GM21528 (cell line): ENCODE measurements at regions not wholly inside any gene's neighbourhood (a gene's known extent, or its start where the extent isn't known, plus 50 kb on each side); places are given as distances from the start of the nearest gene placed in this dataset.
"Not testable (repeated sequence)": the region's sequence is repeated elsewhere in the genome, so short reads cannot be mapped to it uniquely, and the experiment has no call there.

Experiments used
- ATAC-seq: cut with Tn5 transposase; IDR thresholded peaks from one replicate; pipeline ENCODE4 v1.9.1; 2021; ENCODE audit warnings: mild to moderate bottlenecking, moderate library complexity; ENCODE audit not compliant: unreplicated experiment, low FRiP score

DNA sequence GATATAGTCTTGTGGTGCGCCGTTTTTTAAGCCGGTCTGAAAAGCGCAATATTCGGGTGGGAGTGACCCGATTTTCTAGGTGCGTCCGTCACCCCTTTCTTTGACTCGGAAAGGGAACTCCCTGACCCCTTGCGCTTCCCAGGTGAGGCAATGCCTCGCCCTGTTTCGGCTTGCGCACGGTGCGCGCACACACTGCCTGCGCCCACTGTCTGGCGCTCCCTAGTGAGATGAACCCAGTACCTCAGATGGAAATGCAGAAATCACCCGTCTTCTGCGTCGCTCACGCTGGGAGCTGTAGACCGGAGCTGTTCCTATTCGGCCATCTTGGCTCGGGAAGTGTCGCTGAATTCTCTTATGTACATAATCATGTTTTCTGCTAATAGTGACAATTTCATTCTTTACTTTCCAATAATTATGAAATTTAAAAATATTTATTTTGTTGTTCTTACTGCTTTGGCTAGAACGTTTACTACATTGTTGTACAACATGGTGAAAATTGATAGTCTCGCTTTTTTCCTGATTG lies 61.2 kb upstream of the MINDY3 start:
- ATAC-seq = not testable (repeated sequence)

DNA sequence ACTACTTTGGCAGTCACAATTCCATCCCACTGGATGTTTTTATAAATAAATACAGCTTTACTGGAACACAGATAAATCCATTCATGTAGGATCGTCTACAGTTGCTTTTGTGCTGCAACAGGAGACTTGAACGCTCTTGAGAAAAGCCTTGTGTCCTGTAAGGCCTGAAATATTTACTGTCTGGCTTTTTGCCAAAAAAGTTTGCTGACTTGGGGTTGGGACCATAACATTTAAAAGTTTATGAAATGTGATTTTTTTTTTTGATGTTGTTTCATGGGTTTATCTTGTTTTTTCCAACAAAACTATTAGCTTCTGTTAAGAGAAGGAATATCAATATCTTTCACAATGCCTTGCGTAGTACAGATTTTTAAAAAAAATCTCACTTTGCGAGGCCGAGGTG lies 71.1 kb upstream of the MINDY3 start:
- no peak for ATAC-seq

DNA sequence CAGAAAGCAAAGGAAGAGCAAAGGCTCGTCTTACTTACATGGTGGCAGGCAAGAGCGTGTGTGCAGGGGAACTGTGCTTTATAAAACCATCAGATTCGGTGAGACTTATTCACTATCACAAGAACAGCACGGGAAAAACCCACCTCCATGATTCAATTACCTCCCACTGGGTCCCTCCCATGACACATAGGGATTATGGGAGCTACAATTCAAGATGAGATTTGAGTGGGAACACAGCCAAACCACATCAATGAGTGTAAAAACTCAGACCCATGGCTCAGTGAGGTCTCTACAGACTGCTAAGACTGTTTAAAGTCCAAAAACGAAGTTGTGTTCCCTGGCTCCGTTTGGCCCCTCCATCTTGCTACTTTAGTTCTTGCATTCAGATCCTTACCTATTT lies 79.2 kb upstream of the MINDY3 start:
- not testable (repeated sequence) for ATAC-seq

DNA sequence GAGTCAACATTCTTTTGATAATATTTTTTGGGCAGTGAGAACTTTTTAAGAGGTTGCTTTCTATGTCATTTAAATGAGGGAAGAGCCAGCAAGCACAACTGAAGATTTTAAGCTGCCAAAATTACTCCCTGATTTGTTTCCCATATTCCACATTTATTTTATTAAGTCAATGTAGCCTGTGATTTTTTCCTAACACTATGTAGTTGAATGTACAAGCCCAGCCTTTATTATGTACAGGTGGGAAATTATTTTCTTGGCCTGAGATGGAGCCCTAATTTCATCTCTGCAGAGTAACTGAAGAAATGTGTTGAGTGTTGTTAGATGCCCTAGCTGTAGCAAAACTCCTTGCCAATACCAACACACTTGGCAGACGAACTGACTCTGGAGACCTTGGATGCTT lies 83.1 kb upstream of the MINDY3 start:
- ATAC-seq = no peak

DNA sequence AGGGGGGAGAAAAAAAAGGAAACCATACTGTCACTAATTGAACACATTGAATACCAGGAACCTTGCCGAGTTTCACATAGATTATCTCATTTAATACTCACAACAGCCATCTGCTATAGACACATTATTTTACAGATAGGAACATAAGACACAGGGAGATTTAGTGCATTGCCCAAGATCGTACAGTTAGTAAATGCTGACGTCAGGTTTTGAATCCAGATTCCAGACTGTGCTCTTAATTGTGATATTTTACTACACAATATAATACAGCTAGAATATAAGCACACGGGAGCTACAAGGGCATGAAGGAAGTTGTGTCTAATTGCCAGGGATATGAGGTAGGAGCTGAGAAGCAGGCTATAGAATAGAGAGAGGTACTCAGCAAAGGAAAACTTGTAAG lies 93.9 kb upstream of the MINDY3 start:
- no peak for ATAC-seq

DNA sequence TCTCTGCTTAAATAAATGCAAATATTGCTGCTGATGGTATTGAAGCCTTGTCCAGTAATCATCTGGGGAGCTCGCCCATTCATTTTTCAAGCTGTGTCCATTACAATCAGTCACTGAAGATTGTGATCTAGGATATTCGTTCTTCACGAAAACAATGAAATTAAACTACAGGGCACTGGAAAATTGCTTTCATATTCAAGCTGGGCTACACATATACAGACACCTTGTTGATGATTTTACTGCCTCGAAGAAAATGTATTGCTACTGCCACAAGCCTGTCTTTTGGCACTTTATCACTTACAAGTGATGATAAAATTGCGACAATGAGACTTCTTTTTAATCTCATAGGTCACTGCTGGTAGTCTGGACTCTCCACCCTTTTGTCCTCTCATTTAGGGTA lies 100.0 kb upstream of the MINDY3 start:
- ATAC-seq = no peak

DNA sequence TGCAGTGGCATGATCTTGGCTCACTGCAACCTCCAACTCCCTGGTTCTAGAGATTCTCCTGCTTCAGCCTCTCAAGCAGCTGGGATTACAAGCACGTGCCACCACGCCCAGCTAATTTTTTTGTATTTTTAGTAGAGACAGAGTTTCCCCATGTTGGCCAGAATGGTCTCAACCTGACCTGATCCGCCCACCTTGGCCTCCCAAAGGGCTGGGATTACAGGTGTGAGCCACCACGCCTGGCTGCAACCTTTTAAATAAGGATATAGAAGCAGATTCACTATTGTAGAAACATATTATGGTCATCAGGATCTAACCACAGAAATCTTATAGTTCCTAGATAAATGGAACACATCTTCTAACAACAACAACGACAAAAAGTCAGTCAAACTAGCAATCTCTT lies 112.4 kb upstream of the MINDY3 start:
- ATAC-seq = not testable (repeated sequence)

DNA sequence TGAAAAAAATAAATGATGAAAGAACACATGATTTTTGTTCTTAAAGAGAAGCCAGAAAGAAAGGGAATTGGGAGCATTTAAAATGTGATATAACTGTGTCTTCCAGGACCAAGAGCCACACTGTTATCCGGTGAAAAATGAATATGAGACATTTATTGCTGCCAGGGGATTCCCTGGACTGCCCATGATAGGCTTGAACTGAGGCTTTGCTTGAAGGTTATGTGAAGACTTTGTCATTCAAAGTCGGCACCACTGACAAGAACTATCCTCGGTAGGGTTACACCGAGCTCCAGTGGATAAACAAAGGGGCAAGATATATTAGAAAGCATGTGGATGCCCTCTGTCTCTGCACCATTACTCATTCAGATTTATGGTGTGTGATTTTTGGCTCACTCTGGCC lies 125.4 kb upstream of the MINDY3 start:
- ATAC-seq = no peak

DNA sequence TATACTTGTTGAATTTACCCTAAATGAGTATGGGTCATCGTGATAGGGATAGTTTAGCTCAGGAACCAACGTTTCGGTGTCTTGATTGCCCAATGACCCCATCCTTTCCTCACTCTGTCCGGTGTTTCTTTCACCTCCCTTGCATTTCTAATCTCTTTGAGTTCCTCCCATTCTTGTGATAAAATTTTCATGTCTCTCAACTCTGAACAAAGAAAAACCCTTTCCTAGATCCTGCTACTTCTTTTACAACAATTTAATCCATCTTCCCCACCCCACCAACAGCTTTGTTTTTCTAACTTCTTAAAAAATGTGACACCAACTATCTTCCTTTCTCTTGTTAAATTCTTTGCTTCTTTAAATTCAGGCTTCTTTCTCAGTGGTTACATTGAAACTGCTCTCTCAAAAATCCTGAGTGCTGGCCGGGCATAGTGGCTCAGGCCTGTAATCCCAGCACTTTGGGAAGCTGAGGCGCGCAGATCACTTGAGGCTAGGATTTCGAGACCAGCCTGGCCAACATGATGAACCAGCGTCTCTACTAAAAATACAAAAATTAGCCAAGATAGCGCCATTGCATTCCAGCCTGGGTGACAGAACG lies 130.3 kb upstream of the MINDY3 start:
- ATAC-seq = no peak

DNA sequence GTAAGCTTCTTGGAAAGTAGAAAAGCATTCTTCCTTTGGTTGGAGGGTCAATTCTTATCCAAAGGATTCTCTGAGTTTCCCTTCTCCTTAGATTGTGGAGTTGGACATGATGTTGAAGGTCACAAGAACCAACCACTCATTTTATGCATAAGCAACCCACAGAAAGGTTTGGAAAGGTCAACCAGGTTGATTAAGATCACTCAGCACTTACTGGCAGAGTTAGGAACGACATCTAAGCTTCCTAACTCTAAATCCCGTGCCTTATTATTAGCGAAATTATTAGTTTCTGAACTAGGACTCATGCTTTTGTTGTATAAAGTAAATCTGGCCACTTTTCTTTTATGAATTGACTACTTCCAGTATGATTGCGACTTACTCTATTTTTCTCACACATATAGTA lies 137.0 kb upstream of the MINDY3 start:
- no peak for ATAC-seq

DNA sequence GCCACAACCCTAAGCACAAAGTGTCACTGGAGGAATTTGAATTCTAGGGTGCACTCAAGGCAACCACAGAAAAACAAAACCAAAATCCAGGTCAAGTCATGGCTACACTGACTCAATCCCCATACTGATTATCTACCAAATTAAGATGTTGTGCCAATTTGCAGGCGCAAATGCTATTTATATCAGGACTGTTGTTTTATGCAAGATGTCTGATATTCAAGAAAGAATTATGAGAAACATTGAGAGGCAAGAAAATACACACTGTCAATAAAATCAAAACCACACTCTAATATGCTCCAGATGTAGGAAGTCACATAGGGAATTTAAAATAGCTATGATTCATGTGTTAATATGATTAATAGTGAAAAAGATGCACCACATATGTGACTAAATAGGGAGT lies 141.3 kb upstream of the MINDY3 start:
- ATAC-seq = no peak

DNA sequence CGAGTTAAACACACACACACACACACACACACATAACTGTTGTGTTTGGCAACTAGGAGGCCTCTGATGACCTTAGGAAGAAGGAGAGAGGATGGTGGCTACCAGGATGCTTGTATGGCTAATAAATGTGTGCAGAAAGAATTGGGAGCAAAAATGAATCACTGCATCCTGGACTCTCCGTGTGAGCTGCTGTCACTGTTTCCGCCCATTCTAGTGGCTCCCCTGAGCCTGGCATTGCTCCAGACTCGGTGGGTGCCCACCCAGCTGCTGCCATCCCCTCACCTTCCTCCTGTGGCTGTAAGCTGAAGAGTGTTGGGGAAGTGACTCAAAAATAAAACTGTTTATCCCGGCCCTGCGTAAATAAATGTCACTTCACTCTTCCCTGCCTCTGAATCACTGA lies 149.5 kb upstream of the MINDY3 start:
- no peak for ATAC-seq

DNA sequence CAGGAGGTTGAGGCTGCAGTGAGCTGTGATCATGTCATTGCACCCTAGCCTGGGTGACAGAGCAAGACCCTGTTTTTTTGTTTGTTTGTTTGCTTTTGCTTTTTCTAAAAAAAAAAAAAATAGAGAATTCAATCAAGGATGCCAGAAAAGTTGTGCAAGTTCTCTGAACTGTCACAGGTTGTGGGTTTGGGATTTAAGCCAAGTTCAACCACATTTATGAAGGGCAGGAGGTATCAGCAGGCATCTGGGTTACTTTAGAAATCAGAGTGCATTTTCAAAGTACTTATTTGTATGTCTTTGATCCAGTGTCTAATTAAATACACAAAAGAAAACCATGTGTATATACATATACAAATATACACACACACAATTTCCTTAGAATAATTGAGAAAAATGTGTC lies 151.2 kb upstream of the MINDY3 start:
- no peak for ATAC-seq

DNA sequence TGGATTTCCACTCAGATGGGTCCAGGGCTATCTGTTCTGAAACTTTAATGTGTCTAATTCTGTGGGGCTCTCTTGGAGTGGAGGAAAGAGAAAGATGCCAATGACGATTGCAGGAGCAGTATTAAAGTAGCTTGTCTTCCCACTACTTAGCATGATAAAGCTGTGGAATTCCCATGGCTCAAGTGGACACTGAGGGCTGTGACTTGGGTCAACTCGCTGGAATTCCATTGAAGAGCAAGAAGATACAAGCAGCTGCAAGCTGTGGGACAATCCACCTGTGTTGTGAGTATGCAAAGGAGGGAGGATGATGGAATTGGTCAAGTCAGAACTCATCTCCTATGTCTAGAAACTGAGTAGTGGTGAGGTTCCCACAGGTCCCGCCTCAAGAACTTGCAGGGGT lies 154.2 kb upstream of the MINDY3 start:
- no peak for ATAC-seq

DNA sequence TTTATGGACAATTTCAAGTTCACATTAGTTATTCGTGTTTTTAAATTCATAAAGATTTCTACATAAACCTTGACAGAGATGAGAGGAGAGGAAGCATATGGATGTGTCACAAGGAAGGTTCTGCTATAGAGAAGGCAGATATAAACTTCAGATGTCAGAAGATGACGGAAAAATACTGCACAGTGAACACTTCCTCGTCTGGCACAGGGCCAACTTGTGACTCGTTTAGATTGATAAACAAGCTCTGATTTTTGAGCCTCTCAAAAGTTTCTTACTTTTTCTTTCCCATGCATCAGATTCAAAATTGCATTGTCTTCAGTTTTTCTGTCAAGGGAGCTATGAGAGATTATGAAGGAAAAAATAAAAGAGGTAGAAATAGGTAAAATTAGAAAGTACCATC lies 156.4 kb upstream of the MINDY3 start:
- ATAC-seq = no peak

DNA sequence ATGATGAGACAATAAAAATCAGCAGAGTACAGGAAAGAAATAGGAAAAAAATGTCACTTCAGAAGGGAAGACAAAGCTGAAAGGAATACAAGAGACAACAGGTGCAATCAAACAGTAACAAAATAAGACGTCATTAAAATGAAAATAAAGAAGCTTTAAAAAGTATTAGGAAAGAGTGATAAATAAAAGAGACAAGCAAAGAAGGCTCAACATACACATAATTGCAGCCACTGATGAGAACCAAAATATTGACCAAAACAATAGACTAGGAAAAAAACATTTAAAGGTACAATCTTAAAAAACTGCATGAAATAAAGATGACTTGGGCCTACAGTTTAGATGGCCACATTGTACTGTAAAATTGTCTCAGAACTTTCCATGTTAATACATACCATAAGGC lies 160.5 kb upstream of the MINDY3 start:
- no peak for ATAC-seq

DNA sequence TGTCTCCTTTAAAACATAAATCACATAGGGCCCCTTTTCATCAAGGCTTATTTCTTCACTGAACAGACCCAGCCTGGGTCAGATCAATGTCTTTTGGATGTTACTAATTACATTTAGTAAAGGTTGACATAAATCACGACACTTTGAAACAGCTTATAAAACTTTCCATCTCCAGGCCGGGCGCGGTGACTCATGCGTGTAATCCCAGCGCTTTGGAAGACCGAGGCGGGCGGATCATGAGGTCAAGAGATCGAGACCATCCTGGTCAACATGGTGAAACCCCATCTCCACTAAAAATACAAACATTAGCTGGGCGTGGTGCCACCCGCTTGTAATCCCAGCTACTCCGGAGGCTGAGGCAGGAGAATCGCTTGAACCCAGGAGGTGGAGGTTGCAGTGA lies 166.5 kb upstream of the MINDY3 start:
- not testable (repeated sequence) for ATAC-seq

DNA sequence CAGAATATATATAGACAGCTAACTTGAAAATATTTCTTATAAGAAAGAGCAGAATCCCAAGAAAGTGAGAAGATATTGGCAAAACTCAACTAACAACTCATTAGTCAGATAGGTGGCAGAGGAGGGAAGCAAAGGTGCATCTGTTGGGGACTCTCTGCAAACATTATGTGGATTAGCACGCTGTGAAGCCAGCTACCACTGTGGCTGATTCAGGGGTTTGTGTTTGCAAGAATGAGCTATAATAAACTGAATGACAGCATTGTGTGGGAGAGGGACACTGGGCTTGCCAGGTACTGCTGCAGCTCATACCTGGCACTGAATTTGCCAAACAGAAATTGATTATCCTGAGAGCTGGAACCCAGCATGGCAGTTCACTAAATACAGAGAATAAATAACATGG lies 170.3 kb upstream of the MINDY3 start:
- no peak for ATAC-seq

DNA sequence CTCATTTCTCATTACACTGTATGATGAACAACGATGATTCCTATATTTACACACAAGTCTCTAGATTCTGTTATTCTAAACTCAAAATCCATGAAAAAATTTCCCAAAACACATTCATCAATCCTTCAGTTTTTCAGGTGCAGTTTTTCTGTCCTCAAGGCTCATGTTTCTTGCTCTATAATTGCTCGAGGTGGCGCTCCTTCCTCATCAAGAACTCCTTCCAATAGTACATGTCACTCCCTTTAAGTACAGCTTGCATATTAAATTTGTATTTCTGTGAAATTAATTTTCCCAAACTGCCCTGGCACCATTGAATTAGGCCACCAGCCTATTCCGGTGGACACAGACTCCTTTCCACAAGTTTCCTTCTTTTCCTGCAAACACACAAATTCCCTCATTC lies 188.7 kb upstream of the MINDY3 start:
- ATAC-seq = no peak

DNA sequence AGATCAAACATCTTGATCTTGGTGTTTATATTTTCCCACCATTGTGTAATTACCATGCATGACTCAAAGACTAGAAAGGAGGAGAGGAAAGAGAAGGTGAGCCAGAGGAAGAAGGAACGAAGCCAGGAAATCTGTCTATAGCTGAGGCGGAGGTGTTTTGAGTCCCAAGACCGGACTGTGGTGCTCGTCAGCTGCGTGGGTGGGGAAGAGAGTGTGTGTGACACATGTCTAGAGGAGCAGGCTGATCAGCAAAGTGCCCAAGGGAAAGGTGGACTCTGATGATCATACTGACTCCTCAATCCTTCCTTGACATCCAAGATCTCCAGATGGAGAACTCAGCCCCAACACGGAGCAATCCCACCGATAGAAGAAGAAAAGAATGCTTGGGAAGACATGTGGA lies 189.5 kb upstream of the MINDY3 start:
- no peak for ATAC-seq

DNA sequence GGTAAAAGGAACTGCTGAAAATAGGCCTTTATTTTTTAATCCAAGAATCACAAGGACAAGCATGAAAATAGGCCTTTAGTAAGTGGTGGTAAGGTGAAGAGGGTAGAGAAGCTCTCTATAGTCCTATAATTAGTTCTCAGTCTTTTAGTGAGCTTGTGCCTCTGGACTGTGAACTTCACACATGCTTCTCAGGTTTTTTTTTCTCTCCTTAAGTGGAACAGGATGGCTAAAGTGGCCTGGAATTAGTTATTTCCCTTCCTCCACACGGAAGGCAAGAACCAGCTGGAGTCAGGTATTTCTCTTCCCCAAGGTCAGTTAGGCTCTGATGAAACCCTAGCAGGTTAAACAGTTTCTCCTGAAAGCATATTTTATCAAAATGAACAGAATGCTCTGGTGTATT lies 203.0 kb upstream of the MINDY3 start:
- no peak for ATAC-seq

DNA sequence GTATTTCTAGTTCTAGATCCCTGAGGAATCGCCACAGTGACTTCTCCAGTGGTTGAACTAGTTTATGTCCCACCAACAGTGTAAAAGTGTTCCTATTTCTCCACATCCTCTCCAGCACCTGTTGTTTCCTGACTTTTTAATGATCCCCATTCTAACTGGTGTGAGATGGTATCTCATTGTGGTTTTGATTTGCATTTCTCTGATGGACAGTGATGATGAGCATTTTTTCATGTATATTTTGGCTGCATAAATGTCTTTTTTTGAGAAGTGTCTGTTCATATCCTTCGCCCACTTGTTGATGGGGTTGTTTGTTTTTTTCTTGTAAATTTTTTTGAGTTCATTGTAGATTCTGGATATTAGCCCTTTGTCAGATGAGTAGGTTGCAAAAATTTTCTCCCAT lies 223.2 kb upstream of the MINDY3 start:
- ATAC-seq = not testable (repeated sequence)

DNA sequence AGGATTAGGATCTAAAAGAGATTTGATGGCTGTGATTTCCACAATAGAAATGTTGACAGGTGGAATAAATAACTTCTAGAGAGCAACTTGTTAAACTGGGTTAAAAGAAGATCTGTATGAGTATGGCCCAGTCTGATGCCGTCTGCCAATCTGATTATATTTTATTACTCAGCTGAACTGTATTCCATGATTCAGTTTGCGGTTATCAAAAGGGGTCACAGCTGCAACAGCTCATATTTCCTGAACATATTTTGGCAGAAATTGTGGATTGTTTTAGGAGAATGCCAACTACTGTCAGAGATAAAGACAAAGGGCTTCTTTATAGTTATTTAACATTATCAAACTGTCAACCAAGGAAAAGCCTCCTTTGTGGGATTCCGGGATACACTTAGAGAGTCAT lies 244.8 kb upstream of the MINDY3 start:
- ATAC-seq = no peak
